ENCODE measurements at regions not wholly inside any gene's neighbourhood (a gene's known extent, or its start where the extent isn't known, plus 50 kb on each side); places are given as distances from the start of the nearest gene placed in this dataset.

DNA sequence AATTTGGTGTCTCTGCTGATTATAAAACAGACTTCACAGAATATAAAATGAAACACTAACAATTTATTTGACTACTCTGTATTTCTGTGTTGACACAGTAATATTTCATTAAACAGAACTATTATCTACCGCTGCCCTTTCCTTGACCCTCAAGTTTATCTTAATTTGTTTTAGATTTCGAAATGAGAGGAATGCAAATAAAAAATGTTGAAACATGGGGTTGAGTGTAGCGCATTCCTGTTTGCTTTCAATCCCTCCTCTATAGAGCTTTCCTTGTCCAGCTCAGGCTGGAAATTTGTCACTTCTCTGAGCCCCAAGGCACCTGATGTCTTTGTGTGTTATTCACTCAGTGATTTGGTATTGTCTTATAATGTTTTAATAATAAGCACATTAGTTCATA lies 550.2 kb downstream of the ZBBX start (continued):
- no peak for TF ChIP-seq MNT (IDR thresholded peaks at IDR 0.05)
- TF ChIP-seq, protein P1, sequence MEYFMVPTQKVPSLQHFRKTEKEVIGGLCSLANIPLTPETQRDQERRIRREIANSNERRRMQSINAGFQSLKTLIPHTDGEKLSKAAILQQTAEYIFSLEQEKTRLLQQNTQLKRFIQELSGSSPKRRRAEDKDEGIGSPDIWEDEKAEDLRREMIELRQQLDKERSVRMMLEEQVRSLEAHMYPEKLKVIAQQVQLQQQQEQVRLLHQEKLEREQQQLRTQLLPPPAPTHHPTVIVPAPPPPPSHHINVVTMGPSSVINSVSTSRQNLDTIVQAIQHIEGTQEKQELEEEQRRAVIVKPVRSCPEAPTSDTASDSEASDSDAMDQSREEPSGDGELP (IDR thresholded peaks at IDR 0.05; ENCODE audit: borderline replicate concordance, low read depth) = no peak
- TF ChIP-seq KLF13 (CRISPR knock-in tag; IDR thresholded peaks at IDR 0.05) = no peak
- TF ChIP-seq MAF1 (CRISPR knock-in tag; IDR thresholded peaks at IDR 0.05; ENCODE audit: borderline replicate concordance) = no peak
- TF ChIP-seq ZNF3 (CRISPR knock-in tag; IDR thresholded peaks at IDR 0.05) = peak; percentile 84; the same call in 1 of the 2 replicates
- TF ChIP-seq ZNF772 (CRISPR knock-in tag; IDR thresholded peaks at IDR 0.05) = 0 out of 2 replicates have a peak, but pooled peaks have one; percentile 20
- TF ChIP-seq NRL (CRISPR knock-in tag; IDR thresholded peaks at IDR 0.05; ENCODE audit: borderline replicate concordance) = no peak
- peak; percentile 88 for TF ChIP-seq CEBPB (IDR thresholded peaks at IDR 0.05; ENCODE audit: borderline replicate concordance, low read depth, low read length)
- TF ChIP-seq, protein P2, sequence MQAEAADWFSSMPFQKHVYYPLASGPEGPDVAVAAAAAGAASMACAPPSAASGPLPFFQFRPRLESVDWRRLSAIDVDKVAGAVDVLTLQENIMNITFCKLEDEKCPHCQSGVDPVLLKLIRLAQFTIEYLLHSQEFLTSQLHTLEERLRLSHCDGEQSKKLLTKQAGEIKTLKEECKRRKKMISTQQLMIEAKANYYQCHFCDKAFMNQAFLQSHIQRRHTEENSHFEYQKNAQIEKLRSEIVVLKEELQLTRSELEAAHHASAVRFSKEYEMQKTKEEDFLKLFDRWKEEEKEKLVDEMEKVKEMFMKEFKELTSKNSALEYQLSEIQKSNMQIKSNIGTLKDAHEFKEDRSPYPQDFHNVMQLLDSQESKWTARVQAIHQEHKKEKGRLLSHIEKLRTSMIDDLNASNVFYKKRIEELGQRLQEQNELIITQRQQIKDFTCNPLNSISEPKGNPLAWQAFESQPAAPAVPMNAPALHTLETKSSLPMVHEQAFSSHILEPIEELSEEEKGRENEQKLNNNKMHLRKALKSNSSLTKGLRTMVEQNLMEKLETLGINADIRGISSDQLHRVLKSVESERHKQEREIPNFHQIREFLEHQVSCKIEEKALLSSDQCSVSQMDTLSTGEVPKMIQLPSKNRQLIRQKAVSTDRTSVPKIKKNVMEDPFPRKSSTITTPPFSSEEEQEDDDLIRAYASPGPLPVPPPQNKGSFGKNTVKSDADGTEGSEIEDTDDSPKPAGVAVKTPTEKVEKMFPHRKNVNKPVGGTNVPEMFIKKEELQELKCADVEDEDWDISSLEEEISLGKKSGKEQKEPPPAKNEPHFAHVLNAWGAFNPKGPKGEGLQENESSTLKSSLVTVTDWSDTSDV (CRISPR knock-in tag; IDR thresholded peaks at IDR 0.05) = no peak
- TF ChIP-seq HBP1 (CRISPR knock-in tag; IDR thresholded peaks at IDR 0.05; ENCODE audit: low read depth) = no peak
- TF ChIP-seq KDM4B (CRISPR knock-in tag; IDR thresholded peaks at IDR 0.05) = peak; percentile 77; the same call in 1 of the 2 replicates
- TF ChIP-seq, protein P3, sequence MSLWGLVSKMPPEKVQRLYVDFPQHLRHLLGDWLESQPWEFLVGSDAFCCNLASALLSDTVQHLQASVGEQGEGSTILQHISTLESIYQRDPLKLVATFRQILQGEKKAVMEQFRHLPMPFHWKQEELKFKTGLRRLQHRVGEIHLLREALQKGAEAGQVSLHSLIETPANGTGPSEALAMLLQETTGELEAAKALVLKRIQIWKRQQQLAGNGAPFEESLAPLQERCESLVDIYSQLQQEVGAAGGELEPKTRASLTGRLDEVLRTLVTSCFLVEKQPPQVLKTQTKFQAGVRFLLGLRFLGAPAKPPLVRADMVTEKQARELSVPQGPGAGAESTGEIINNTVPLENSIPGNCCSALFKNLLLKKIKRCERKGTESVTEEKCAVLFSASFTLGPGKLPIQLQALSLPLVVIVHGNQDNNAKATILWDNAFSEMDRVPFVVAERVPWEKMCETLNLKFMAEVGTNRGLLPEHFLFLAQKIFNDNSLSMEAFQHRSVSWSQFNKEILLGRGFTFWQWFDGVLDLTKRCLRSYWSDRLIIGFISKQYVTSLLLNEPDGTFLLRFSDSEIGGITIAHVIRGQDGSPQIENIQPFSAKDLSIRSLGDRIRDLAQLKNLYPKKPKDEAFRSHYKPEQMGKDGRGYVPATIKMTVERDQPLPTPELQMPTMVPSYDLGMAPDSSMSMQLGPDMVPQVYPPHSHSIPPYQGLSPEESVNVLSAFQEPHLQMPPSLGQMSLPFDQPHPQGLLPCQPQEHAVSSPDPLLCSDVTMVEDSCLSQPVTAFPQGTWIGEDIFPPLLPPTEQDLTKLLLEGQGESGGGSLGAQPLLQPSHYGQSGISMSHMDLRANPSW (CRISPR knock-in tag; IDR thresholded peaks at IDR 0.05; ENCODE audit: borderline replicate concordance) = no peak
- TF ChIP-seq SRSF1 (optimal IDR thresholded peaks at IDR 0.05; ENCODE audit: low read depth, low read length) = no peak
- TF ChIP-seq GATAD2A (CRISPR knock-in tag; IDR thresholded peaks at IDR 0.05) = peak; percentile 98
- TF ChIP-seq ZNF839 (CRISPR knock-in tag; IDR thresholded peaks at IDR 0.05; ENCODE audit: borderline replicate concordance) = no peak
- TF ChIP-seq KDM5A (IDR thresholded peaks at IDR 0.05; ENCODE audit: borderline replicate concordance, low read length) = no peak
- TF ChIP-seq LCORL (IDR thresholded peaks at IDR 0.05) = no peak
- TF ChIP-seq LCORL (CRISPR knock-in tag; IDR thresholded peaks at IDR 0.05) = no peak
- no peak for TF ChIP-seq KLF15 (CRISPR knock-in tag; IDR thresholded peaks at IDR 0.05; ENCODE audit: borderline replicate concordance)
- TF ChIP-seq, protein P4, sequence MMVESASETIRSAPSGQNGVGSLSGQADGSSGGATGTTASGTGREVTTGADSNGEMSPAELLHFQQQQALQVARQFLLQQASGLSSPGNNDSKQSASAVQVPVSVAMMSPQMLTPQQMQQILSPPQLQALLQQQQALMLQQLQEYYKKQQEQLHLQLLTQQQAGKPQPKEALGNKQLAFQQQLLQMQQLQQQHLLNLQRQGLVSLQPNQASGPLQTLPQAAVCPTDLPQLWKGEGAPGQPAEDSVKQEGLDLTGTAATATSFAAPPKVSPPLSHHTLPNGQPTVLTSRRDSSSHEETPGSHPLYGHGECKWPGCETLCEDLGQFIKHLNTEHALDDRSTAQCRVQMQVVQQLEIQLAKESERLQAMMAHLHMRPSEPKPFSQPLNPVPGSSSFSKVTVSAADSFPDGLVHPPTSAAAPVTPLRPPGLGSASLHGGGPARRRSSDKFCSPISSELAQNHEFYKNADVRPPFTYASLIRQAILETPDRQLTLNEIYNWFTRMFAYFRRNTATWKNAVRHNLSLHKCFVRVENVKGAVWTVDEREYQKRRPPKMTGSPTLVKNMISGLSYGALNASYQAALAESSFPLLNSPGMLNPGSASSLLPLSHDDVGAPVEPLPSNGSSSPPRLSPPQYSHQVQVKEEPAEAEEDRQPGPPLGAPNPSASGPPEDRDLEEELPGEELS (CRISPR knock-in tag; IDR thresholded peaks at IDR 0.05) = peak; percentile 92

Data from HepG2 (cell line).